Gastrocnemius medialis (tissue), 4 donors: ENCODE measurements at regions not wholly inside any gene's neighbourhood (a gene's known extent, or its start where the extent isn't known, plus 50 kb on each side); places are given as distances from the start of the nearest gene placed in this dataset.

Experiments used
- ATAC-seq, 2 donors: fragments of 150-250 bp; one replicate each; pipeline ENCODE4 v1.9.1; 2016
- DNase-seq, 2 donors: peaks; one replicate each; pipeline ENCODE4 v3.0.0-alpha.2; 2019
- H3K27ac ChIP-seq, 4 donors: fragments of 200-600 bp; sonication (generic); 1 replicate in 1 of 4; 2 replicates in 3 of 4; pipeline ENCODE4 v1.5.1; 2016 to 2018; ENCODE audit warnings: mild to moderate bottlenecking in 2 of 4, moderate library complexity in 1 of 4
- H3K27me3 ChIP-seq, 3 donors: fragments of 200-600 bp; sonication (generic) in 2 of 3; 1 replicate in 1 of 3; 2 replicates in 2 of 3; pipeline versions ENCODE4 v1.5.1 to v1.6.0; 2016 to 2019; ENCODE audit warnings: mild to moderate bottlenecking in 1 of 3, moderate library complexity in 1 of 3
- H3K36me3 ChIP-seq, 2 donors: fragments of 200-600 bp; sonication (generic) in 1 of 2; one replicate each; pipeline ENCODE4 v1.5.1; 2017 to 2018
- H3K4me1 ChIP-seq, 2 donors: fragments of 200-600 bp; sonication (generic) in 1 of 2; one replicate each; pipeline ENCODE4 v1.5.1; 2016 to 2017; ENCODE audit warnings: mild to moderate bottlenecking in 2 of 2
- H3K4me3 ChIP-seq, 4 donors: fragments of 200-600 bp; sonication (generic) in 3 of 4; 1 replicate in 1 of 4; 2 replicates in 3 of 4; pipeline ENCODE4 v1.5.1; 2016 to 2019; ENCODE audit warnings: mild to moderate bottlenecking in 2 of 4
- H3K9me3 ChIP-seq, 3 donors: fragments of 200-600 bp; sonication (generic) in 2 of 3; 1 replicate in 1 of 3; 2 replicates in 2 of 3; pipeline ENCODE4 v1.5.1; 2016 to 2019
- POLR2A ChIP-seq, 2 donors: fragments of 450-650 bp; IDR thresholded peaks; one replicate each; pipeline ENCODE4 v1.6.1; 2017; ENCODE audit warnings: antibody characterized with exemption in 2 of 2, mild to moderate bottlenecking in 2 of 2, moderate library complexity in 2 of 2
- in situ Hi-C, 4 donors: fragments of 200-750 bp; cut with MboI; loops; one replicate each; pipeline versions ENCODE4 v1.15.0 to v1.8.0; 2017; ENCODE audit warnings: low sequenced_read_pairs in 4 of 4
- intact Hi-C: fragments of 100-400 bp; cut with DNase I; formaldehyde crosslinking; loops from one replicate; pipeline ENCODE4 v1.15.1; 2023; ENCODE audit warnings: low total_unique reads
- TF ChIP-seq, protein P1 (sequence below), 5 experiments: fragments of 450-650 bp in 3 of 5; fragments of 200-600 bp in 2 of 5; sonication (generic) in 2 of 5; IDR thresholded peaks in 4 of 5; conservative IDR thresholded peaks in 1 of 5; 1 replicate in 4 of 5; 2 replicates in 1 of 5; pipeline ENCODE4 v1.5.1; 2016 to 2019; ENCODE audit warnings: antibody characterized with exemption in 5 of 5, mild to moderate bottlenecking in 3 of 5, moderate library complexity in 3 of 5

DNA sequence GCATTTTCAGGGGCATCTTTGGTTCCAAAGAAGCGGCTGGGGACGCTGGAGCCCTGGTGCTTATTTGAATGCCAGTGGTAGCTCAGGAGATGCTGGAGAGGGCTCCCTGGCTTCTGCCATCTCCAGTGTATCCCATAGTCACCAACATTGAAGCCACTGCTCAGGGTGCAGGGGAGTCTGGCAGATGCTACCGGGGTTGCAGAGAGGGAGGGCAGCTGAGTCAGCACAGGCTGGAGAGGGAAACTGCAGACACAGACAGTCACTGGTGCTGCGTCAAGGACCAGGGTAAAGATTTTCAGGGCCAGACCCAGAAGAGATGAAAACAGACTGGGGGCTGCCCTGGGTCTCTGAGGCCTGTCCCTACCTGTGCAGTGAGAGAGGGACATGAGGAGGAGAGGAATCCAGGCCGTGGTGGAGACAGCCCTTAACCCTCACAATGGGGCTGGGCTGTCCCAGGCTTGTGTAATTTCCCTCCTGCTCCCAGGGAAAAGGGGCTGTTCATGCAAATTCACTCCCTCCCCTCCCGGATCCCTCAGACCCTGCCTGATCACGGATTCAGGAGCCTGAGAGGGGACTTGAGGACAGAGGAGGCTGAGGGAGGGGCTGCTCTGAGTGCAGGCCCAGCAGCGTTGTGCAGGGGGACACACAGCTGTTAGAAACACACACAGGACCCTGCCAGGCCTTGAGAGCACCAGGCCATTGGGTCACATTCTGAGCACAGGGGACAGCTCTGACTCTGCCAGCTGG lies 126.9 kb upstream of the GRK3 start:
- Histone ChIP-seq H3K27ac (no peak overlapping the region), H3K9me3 (no peaks in the 10 kb centered on the region), H3K27me3 (peaks cover 0 to 2% (median 0%) of the 10 kb centered on the region in 3 donors), H3K36me3 (no peaks in the 10 kb centered on the region), H3K4me1 (no peaks in the 10 kb centered on the region), H3K4me3 (no peak overlapping the region)
- ATAC-seq (no peak), DNase-seq (no peak)
- in situ Hi-C loops (no loop called here), intact Hi-C loops (no loop called here)
- no peak for TF ChIP-seq POLR2A (IDR thresholded peaks at IDR 0.05)

DNA sequence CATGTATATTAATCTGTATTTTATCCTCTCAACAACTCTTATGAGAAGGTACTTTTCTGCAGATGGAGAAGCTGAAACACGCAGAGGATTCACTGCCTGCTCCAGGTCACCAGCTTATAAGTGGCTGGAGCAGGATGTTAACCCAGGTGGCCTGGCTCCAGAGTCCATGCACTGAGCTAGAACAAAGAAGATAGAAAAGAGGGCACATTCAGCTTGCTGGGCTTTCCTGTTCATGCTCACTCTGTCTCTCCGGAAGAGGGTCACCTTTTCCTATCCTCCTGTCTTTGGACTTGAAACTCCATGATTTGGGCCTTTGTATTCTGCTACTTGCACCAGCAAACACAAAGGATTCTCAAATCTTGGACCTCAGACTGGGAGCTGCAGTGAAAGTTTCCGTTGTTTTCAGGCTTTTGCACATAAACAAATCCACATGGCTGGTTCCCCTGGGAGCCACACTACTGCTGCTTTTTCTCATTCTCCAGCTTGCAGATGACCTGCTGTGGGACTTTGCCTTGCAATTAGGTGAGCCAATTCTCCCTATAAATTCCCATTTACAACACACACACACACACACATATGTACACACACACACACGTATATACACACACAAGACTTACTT lies 117.3 kb upstream of the GRK3 start:
- in situ Hi-C loops (no loop called here), intact Hi-C loops (loop anchor here (5.0 kb wide), 1 partner anchor 85 kb away; no protein-coding TSS in a partner anchor)
- Histone ChIP-seq H3K9me3 (no peaks in the 10 kb centered on the region), H3K27me3 (no peaks in the 10 kb centered on the region), H3K4me1 (peaks cover 20 to 33% of the 10 kb centered on the region in 2 donors), H3K4me3 (no peak overlapping the region), H3K27ac (no peak overlapping the region), H3K36me3 (no peaks in the 10 kb centered on the region)
- ATAC-seq (no peak), DNase-seq (no peak)
- TF ChIP-seq, protein P1, sequence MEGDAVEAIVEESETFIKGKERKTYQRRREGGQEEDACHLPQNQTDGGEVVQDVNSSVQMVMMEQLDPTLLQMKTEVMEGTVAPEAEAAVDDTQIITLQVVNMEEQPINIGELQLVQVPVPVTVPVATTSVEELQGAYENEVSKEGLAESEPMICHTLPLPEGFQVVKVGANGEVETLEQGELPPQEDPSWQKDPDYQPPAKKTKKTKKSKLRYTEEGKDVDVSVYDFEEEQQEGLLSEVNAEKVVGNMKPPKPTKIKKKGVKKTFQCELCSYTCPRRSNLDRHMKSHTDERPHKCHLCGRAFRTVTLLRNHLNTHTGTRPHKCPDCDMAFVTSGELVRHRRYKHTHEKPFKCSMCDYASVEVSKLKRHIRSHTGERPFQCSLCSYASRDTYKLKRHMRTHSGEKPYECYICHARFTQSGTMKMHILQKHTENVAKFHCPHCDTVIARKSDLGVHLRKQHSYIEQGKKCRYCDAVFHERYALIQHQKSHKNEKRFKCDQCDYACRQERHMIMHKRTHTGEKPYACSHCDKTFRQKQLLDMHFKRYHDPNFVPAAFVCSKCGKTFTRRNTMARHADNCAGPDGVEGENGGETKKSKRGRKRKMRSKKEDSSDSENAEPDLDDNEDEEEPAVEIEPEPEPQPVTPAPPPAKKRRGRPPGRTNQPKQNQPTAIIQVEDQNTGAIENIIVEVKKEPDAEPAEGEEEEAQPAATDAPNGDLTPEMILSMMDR (IDR thresholded peaks at IDR 0.05 in 4 of 5, conservative IDR thresholded peaks at IDR 0.05 in 1 of 5) = no peak
- no peak for TF ChIP-seq POLR2A (IDR thresholded peaks at IDR 0.05)

DNA sequence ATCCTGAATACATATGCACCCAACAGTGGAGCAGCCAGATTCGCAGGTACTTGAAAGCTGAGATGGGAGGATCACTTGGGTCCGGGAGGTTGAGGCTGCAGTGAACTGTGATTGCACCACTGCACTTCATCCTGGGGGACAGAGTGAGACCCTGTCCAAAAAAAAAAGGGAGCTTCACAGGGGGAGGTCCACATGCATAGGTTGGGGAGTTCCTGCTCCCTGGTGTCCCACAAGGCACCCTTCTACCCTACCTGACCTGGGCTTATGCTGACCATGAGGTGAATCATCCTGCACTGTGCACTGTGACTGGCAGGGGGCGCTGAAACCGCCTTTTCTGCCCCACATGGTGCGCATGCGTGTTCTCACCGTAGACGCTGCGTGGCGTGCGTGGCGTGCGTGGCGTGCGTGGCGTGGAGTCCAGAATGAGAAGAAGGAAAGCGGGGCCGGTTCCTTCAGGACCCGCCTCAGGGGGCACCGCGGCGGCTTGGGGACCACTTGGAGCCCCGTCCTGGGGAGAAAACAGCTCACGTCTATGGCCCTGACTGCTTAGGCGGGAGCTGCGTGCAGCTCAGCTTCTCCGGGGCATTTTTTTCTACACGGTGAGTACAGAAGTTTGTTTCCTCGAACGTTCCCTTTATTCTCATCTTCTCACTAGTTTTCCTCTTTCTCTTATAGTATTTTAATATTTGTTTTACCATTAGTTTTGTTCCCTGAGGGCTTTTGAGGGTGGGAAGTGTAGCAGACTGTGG lies 116.6 kb upstream of the GRK3 start:
- in situ Hi-C loops = no loop called here
- ATAC-seq (peak; percentile 96 to 99), DNase-seq (peak; percentile 67 to 88)
- H3K27me3 ChIP-seq = no peaks in the 10 kb centered on the region
- H3K4me3 ChIP-seq = peak overlapping the region; percentile 68 to 90 (median 73)
- no peaks in the 10 kb centered on the region for H3K36me3 ChIP-seq
- intact Hi-C loops = loop anchor here (5.0 kb wide), 1 partner anchor 86 kb away; no protein-coding TSS in a partner anchor
- peak; percentile 28 to 30 for TF ChIP-seq POLR2A (IDR thresholded peaks at IDR 0.05)
- TF ChIP-seq, protein P1 (IDR thresholded peaks at IDR 0.05 in 4 of 5, conservative IDR thresholded peaks at IDR 0.05 in 1 of 5) = peak; percentile 80 to 92 (median 90)
- no peaks in the 10 kb centered on the region for H3K9me3 ChIP-seq
- peaks cover 20 to 33% of the 10 kb centered on the region in 2 donors for H3K4me1 ChIP-seq
- peak overlapping the region; percentile 79 to 88 (median 82) for H3K27ac ChIP-seq

DNA sequence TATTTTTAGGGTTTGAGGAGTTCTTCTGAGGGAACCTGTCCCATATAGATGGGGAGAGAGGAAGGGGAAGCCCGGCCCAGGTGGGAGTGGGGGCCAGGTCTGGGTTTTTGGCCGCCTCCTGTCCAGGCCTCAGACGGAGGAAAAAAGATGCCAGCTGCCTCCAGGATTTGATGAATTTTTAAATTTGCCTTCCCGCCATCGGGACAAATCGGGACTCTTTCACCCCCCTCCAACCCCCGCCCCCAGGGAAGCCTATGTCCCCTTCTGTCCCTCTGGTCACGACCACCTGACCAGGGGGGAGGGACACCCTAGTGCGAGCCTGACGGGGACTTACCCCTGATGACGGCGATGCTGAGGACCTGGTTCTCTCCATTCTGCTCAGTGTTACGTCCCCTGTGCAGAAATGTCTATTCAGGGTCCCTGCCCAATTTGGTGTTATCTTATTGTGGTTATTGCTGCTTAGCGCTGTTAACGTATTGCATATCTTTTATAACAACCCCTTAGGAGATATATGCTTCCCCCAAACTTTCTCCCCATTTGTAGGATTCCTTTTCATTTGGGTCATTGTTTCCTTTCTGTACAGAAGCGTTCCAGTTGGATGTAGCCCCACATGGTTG lies 115.9 kb upstream of the GRK3 start:
- H3K9me3 ChIP-seq = no peaks in the 10 kb centered on the region
- peak overlapping the region; percentile 68 to 90 (median 73) for H3K4me3 ChIP-seq
- in situ Hi-C loops (no loop called here), intact Hi-C loops (loop anchor here (5.0 kb wide), 1 partner anchor 86 kb away; no protein-coding TSS in a partner anchor)
- H3K27ac ChIP-seq = peak overlapping the region; percentile 79 to 88 (median 82)
- peaks cover 20 to 33% of the 10 kb centered on the region in 2 donors for H3K4me1 ChIP-seq
- peaks cover 0 to 1% of the 10 kb centered on the region in 2 donors for H3K36me3 ChIP-seq
- H3K27me3 ChIP-seq = no peaks in the 10 kb centered on the region
- TF ChIP-seq, protein P1 (IDR thresholded peaks at IDR 0.05 in 4 of 5, conservative IDR thresholded peaks at IDR 0.05 in 1 of 5) = no peak
- TF ChIP-seq POLR2A (IDR thresholded peaks at IDR 0.05) = no peak
- peak; percentile 29 to 31 for ATAC-seq
- DNase-seq = no peak
